IMR-90 (cell line): ENCODE measurements at regions not wholly inside any gene's neighbourhood (a gene's known extent, or its start where the extent isn't known, plus 50 kb on each side); places are given as distances from the start of the nearest gene placed in this dataset.

Source experiments
- ATAC-seq: fragments of 200-7000 bp; cut with Tn5 transposase; 2 replicates; pipeline ENCODE4 v1.9.1; 2020; ENCODE audit warnings: low read depth, mild to moderate bottlenecking, moderate library complexity
- BruUV-seq: library from RNA; stranded (reverse); fragments of 400-500 nt; replicated peaks from 2 replicates; lab custom pipeline; 2021; lab: Mats Ljungman, UMichigan
- CTCF ChIA-PET: fragments of 300-600 bp; formaldehyde crosslinking; extraction: SDS; loops from one replicate; lab custom pipeline; 2021; ENCODE audit warnings: antibody characterized with exemption; lab: Yijun Ruan, JAX
- POLR2A ChIA-PET: fragments of 300-600 bp; sonication (Branson Sonifier 250); formaldehyde crosslinking; loops from one replicate; lab custom pipeline; 2022; ENCODE audit warnings: antibody characterized with exemption; ENCODE audit not compliant: unreplicated experiment; lab: Charles Lee
- DNase-seq: peaks from one replicate; pipeline ENCODE4 v3.0.0; 2013
- H2AFZ ChIP-seq: replicated peaks from 2 replicates; pipeline ENCODE3; 2013; ENCODE audit warnings: low read length, mild to moderate bottlenecking; ENCODE audit not compliant: poor library complexity
- H2AK5ac ChIP-seq: 2 replicates; pipeline ENCODE4 v1.6.1; 2013; ENCODE audit warnings: low read depth, low read length, inconsistent platforms
- H2AK9ac ChIP-seq: replicated peaks from 2 replicates; pipeline ENCODE3; 2013; ENCODE audit warnings: mild to moderate bottlenecking, low read depth, low read length, moderate library complexity; ENCODE audit not compliant: poor library complexity
- H2BK120ac ChIP-seq: 2 replicates; pipeline ENCODE4 v1.6.1; 2013; ENCODE audit warnings: low read depth, low read length, inconsistent platforms
- H2BK15ac ChIP-seq: 3 replicates; pipeline ENCODE4 v1.6.1; 2013; ENCODE audit warnings: low read depth, low read length, inconsistent platforms
- H2BK20ac ChIP-seq: 2 replicates; pipeline ENCODE4 v1.6.1; 2013; ENCODE audit warnings: low read depth, mild to moderate bottlenecking, inconsistent platforms, low read length, moderate library complexity
- H2BK5ac ChIP-seq: 2 replicates; pipeline ENCODE4 v1.6.1; 2013; ENCODE audit warnings: mild to moderate bottlenecking, low read depth, low read length, inconsistent platforms; ENCODE audit not compliant: poor library complexity, severe bottlenecking
- H3K14ac ChIP-seq: replicated peaks from 2 replicates; pipeline ENCODE4 v1.6.1; 2013; ENCODE audit warnings: low read depth, low read length, inconsistent platforms
- H3K18ac ChIP-seq: 2 replicates; pipeline ENCODE4 v1.6.1; 2013; ENCODE audit warnings: low read depth, low read length, control low read depth
- H3K23ac ChIP-seq: 2 replicates; pipeline ENCODE4 v1.6.1; 2013; ENCODE audit warnings: low read depth, low read length, inconsistent platforms
- H3K27ac ChIP-seq: 2 replicates; pipeline ENCODE4 v1.5.1; 2013; ENCODE audit warnings: mild to moderate bottlenecking, control low read depth, low read length; ENCODE audit not compliant: insufficient read depth
- H3K27me3 ChIP-seq: 2 replicates; pipeline ENCODE4 v1.6.1; 2013; ENCODE audit warnings: low read length; ENCODE audit not compliant: control insufficient read depth, insufficient read depth
- H3K36me3 ChIP-seq: 2 replicates; pipeline ENCODE4 v1.6.1; 2013; ENCODE audit warnings: low read length, mixed read lengths; ENCODE audit not compliant: control insufficient read depth, insufficient read depth
- H3K4ac ChIP-seq: 2 replicates; pipeline ENCODE4 v1.6.1; 2013; ENCODE audit warnings: low read depth, low read length, inconsistent platforms
- H3K4me1 ChIP-seq: 2 replicates; pipeline ENCODE4 v1.6.1; 2013; ENCODE audit warnings: low read length, mixed read lengths; ENCODE audit not compliant: control insufficient read depth, insufficient read depth
- H3K4me2 ChIP-seq: 2 replicates; pipeline ENCODE4 v1.6.1; 2013; ENCODE audit warnings: low read depth, mild to moderate bottlenecking, control low read depth, low read length, moderate library complexity
- H3K4me3 ChIP-seq: 2 replicates; pipeline ENCODE4 v1.5.1; 2013; ENCODE audit warnings: low read depth, mild to moderate bottlenecking, control low read depth, low read length, moderate library complexity; ENCODE audit not compliant: insufficient read depth
- H3K56ac ChIP-seq: 2 replicates; pipeline ENCODE4 v1.6.1; 2013; ENCODE audit warnings: low read length, inconsistent platforms; ENCODE audit not compliant: insufficient read depth; ENCODE audit errors: extremely low read depth
- H3K79me1 ChIP-seq, 2 experiments: 2 replicates each; pipeline ENCODE4 v1.6.1; 2013; ENCODE audit warnings: low read length in 2 of 2, inconsistent platforms in 1 of 2, low read depth in 1 of 2
- H3K9ac ChIP-seq: 2 replicates; pipeline ENCODE4 v1.6.1; 2013; ENCODE audit warnings: low read depth, low read length, control low read depth
- H3K9me1 ChIP-seq: 2 replicates; pipeline ENCODE4 v1.6.1; 2013; ENCODE audit warnings: low read length, inconsistent platforms; ENCODE audit not compliant: insufficient read depth
- H3K9me3 ChIP-seq: 2 replicates; pipeline ENCODE4 v1.6.1; 2013; ENCODE audit warnings: low read length; ENCODE audit not compliant: control insufficient read depth, insufficient read depth
- H4K20me1 ChIP-seq: 2 replicates; pipeline ENCODE4 v1.6.1; 2013; ENCODE audit warnings: low read length, inconsistent platforms; ENCODE audit not compliant: insufficient read depth
- H4K5ac ChIP-seq: 2 replicates; pipeline ENCODE4 v1.6.1; 2013; ENCODE audit warnings: mild to moderate bottlenecking, low read depth, low read length, control low read depth
- H4K8ac ChIP-seq, 2 experiments: 2 replicates each; pipeline ENCODE4 v1.6.1; 2013; ENCODE audit warnings: low read depth in 2 of 2, low read length in 2 of 2, control low read depth in 1 of 2, inconsistent platforms in 1 of 2
- H4K91ac ChIP-seq: 2 replicates; pipeline ENCODE4 v1.6.1; 2013; ENCODE audit warnings: low read depth, low read length, inconsistent platforms; ENCODE audit not compliant: insufficient read depth
- CHD1 ChIP-seq: IDR thresholded peaks from 2 replicates; pipeline ENCODE4 v1.6.1; 2012; ENCODE audit warnings: low read depth, low read length, improper control_type of control experiment
- FOS ChIP-seq: fragments of 150-350 bp; IDR thresholded peaks from 2 replicates; pipeline ENCODE4 v1.6.1; 2016; ENCODE audit warnings: low read depth, low read length
- MAZ ChIP-seq: IDR thresholded peaks from 2 replicates; pipeline ENCODE4 v1.6.1; 2012; ENCODE audit warnings: low read depth, mild to moderate bottlenecking, low read length, improper control_type of control experiment, moderate library complexity, borderline replicate concordance
- SMC3 ChIP-seq: fragments of 150-350 bp; IDR thresholded peaks from 2 replicates; pipeline ENCODE4 v1.6.1; 2016; ENCODE audit warnings: low read depth, mild to moderate bottlenecking, antibody characterized with exemption, low read length, moderate library complexity
- WGBS, 2 experiments: methylation state at CpG; one replicate each; pipeline versions ENCODE4 v1.1.5 to v1.1.7; 2013; ENCODE audit warnings: missing lambda C conversion rate in 2 of 2; ENCODE audit not compliant: insufficient read length in 1 of 2; ENCODE audit errors: extremely low coverage in 2 of 2; 5-methylcytosine and 5-hydroxymethylcytosine counted together
- dilution Hi-C: fragments of 300-500 bp; cut with HindIII; formaldehyde crosslinking; loops from one replicate; pipeline ENCODE4 v1.14.3; 2018; ENCODE audit warnings: low sequenced_read_pairs; ENCODE audit not compliant: unreplicated experiment
- in situ Hi-C: fragments of 300-500 bp; cut with MboI; formaldehyde crosslinking; loops from 3 replicates; pipeline ENCODE4 v1.14.3; 2019; ENCODE audit warnings: low sequenced_read_pairs, inconsistent platforms, mixed read lengths
- intact Hi-C: fragments of 100-400 bp; cut with micrococcal nuclease; formaldehyde crosslinking; loops from 2 replicates; pipeline ENCODE4 v1.10.0; 2022

DNA sequence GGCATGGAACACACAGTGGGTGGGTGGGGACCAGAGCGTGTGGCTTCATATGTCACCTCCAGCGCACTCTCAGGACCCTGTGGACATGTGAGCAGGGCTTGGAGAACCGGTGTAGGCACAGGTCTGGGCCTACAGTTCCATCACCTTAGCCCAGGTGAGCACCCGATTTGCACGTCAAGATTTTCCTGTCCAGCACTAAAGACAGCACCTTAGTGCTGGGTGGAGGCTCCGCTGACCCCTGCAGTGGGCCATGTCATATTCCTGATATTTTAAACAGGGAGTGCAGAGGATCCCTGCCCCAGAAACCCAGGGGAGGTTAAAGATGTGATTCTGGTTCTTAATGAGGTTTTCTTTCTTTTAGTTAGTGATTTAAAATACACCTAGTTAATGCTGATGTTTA is 356.0 kb upstream of the IRX4 start:
- no TSS peak for BruUV-seq
- no peaks in the 10 kb centered on the region for H3K36me3 ChIP-seq
- CTCF ChIA-PET, result no interaction called here

More for the DNA sequence above, 356.0 kb upstream of the IRX4 start:
- H3K9me1 ChIP-seq, result no peaks in the 10 kb centered on the region
- no peak overlapping the region for H3K18ac ChIP-seq
- no peak for TF ChIP-seq MAZ
- TF ChIP-seq CHD1, result no peak
- TF ChIP-seq SMC3, result no peak
- no peak for TF ChIP-seq FOS
- peaks cover 20% of the 10 kb centered on the region for H3K9me3 ChIP-seq
- H2AK5ac ChIP-seq, result no peak overlapping the region
- H3K4me3 ChIP-seq, result no peak overlapping the region
- no peak overlapping the region for H3K14ac ChIP-seq
- no peaks in the 10 kb centered on the region for H3K4me1 ChIP-seq
- no CpG with 5 or more reads among the region's 6 CpGs for WGBS, 2 experiments
- no peak overlapping the region for H4K8ac ChIP-seq
- no peak overlapping the region for H4K91ac ChIP-seq
- no peak overlapping the region for H3K4ac ChIP-seq
- no peak overlapping the region for H4K5ac ChIP-seq
- H2BK15ac ChIP-seq, result no peak overlapping the region
- POLR2A ChIA-PET, result no interaction called here
- no peak overlapping the region for H3K9ac ChIP-seq
- no peaks in the 10 kb centered on the region for H3K79me1 ChIP-seq
- no peak overlapping the region for H3K27ac ChIP-seq
- DNase-seq (no peak), ATAC-seq (no peak)
- no peak overlapping the region for H2BK5ac ChIP-seq
- H3K27me3 ChIP-seq, result no peaks in the 10 kb centered on the region
- no peak overlapping the region for H3K56ac ChIP-seq
- intact Hi-C loops (no loop called here), in situ Hi-C loops (no loop called here), dilution Hi-C loops (no loop called here)
- H2AFZ ChIP-seq, result no peak overlapping the region
- no peak overlapping the region for H2AK9ac ChIP-seq
- H3K23ac ChIP-seq, result no peak overlapping the region
- no peak overlapping the region for H2BK20ac ChIP-seq
- no peak overlapping the region for H2BK120ac ChIP-seq
- no peaks in the 10 kb centered on the region for H4K20me1 ChIP-seq
- H3K4me2 ChIP-seq, result no peak overlapping the region
